ENCODE measurements at regions not wholly inside any gene's neighbourhood (a gene's known extent, or its start where the extent isn't known, plus 50 kb on each side); places are given as distances from the start of the nearest gene placed in this dataset.

GRCh38 chr1:80155371-80155770 is 1148.8 kb upstream of the ADGRL4 start:
- no peak overlapping the region for H3K4me2 ChIP-seq (ENCODE audit: insufficient read depth in 1 of 2, low read depth in 2 of 2, low read length in 2 of 2)
- DNase-seq (ENCODE audit: low read depth in 1 of 2, low spot score in 2 of 2), result no peak
- peaks cover 0 to 6% (median 0%) of the 10 kb centered on the region in 4 experiments; a peak in 2 of 7 replicates for H3K4me1 ChIP-seq (replicated peaks in 1 of 4; ENCODE audit: control insufficient read depth in 3 of 4, insufficient read depth in 4 of 4, low read length in 3 of 4)
- no peak overlapping the region for H3K56ac ChIP-seq (replicated peaks; ENCODE audit: insufficient read length, low read depth, low read length)
- no peak overlapping the region for H4K8ac ChIP-seq (ENCODE audit: extremely low read depth, insufficient read depth, low read length)
- H3K14ac ChIP-seq (ENCODE audit: insufficient read length), result no peak overlapping the region
- peak; percentile 50 for FAIRE-seq
- no peak overlapping the region for H2BK20ac ChIP-seq (ENCODE audit: low read length)
- H3K4ac ChIP-seq (replicated peaks; ENCODE audit: insufficient read length, low read depth, low read length), result no peak overlapping the region
- H4K5ac ChIP-seq (ENCODE audit: insufficient read length, low read depth, low read length), result no peak overlapping the region
- no peak overlapping the region for H2BK120ac ChIP-seq (replicated peaks; ENCODE audit: low read depth, low read length)
- no peaks in the 10 kb centered on the region for H3K23me2 ChIP-seq (ENCODE audit: low read depth, low read length)
- H3K27me3 ChIP-seq (replicated peaks in 1 of 4; ENCODE audit: control insufficient read depth in 3 of 4, extremely low read depth in 1 of 4, insufficient read depth in 3 of 4, low read length in 3 of 4), result no peaks in the 10 kb centered on the region
- no peak overlapping the region for H3K23ac ChIP-seq (ENCODE audit: insufficient read length)
- no peak overlapping the region for H2BK5ac ChIP-seq (ENCODE audit: low read depth, low read length)
- no peak overlapping the region for H2AK5ac ChIP-seq (ENCODE audit: low read depth, low read length)
- POLR2A ChIA-PET (ENCODE audit: partially characterized antibody), result no interaction called here
- no peak overlapping the region for H2BK12ac ChIP-seq (ENCODE audit: low read depth, low read length)
- no peaks in the 10 kb centered on the region for H3K36me3 ChIP-seq (ENCODE audit: control insufficient read depth in 2 of 4, insufficient read depth in 4 of 4, low read length in 3 of 4)
- H3K18ac ChIP-seq (ENCODE audit: extremely low read depth, low read length), result no peak overlapping the region
- no peak overlapping the region for H2BK15ac ChIP-seq (ENCODE audit: low read length)
- no peaks in the 10 kb centered on the region for H3K9me3 ChIP-seq (ENCODE audit: insufficient read depth in 2 of 2, low read depth in 1 of 2, low read length in 1 of 2)
- no peaks in the 10 kb centered on the region for H3K79me1 ChIP-seq (ENCODE audit: low read depth, low read length)
- no peak overlapping the region for H3K27ac ChIP-seq (ENCODE audit: low read depth, low read length)
- no peak overlapping the region for H4K91ac ChIP-seq (replicated peaks; ENCODE audit: insufficient read length, low read length)
- no peaks in the 10 kb centered on the region for H3K79me2 ChIP-seq (ENCODE audit: control insufficient read depth in 1 of 2, insufficient read depth in 2 of 2, low read length in 2 of 2)
- H3K9ac ChIP-seq (replicated peaks in 1 of 4; ENCODE audit: extremely low read depth in 1 of 4, low read depth in 3 of 4, low read length in 3 of 4), result no peak overlapping the region
- 49% methylated on average over 2 of the region's 2 CpGs; no CpG with 5 or more reads in 1 of the 2 experiments for WGBS, 2 experiments (ENCODE audit: extremely low coverage in 1 of 2, insufficient coverage in 1 of 2, insufficient read length in 1 of 2, insufficient replicate concordance in 2 of 2, low coverage in 1 of 2, low lambda C conversion rate in 2 of 2, missing lambda C conversion rate in 1 of 2)
- H4K20me1 ChIP-seq (replicated peaks in 1 of 2; ENCODE audit: control insufficient read depth in 1 of 2, insufficient read depth in 2 of 2, low read length in 2 of 2), result no peaks in the 10 kb centered on the region
- CTCF ChIA-PET (ENCODE audit: partially characterized antibody), result interaction anchor here (0.6 to 4.3 kb wide), 11 partner anchors 9 to 921 kb away, joined by 3 to 36 read pairs (median 3); no protein-coding TSS in a partner anchor
- H2AFZ ChIP-seq (ENCODE audit: low read length), result peak overlapping the region; percentile 69
- no peak overlapping the region for H3K4me3 ChIP-seq (ENCODE audit: extremely low read depth in 1 of 4, insufficient read depth in 2 of 4, low read depth in 3 of 4, low read length in 4 of 4)
- TF ChIP-seq CBX5 (IDR thresholded peaks at IDR 0.05; ENCODE audit: low read depth, low read length) (no peak), POLR2AphosphoS5 (IDR thresholded peaks at IDR 0.05; ENCODE audit: low read depth, low read length) (no peak), ZNF274 (IDR thresholded peaks at IDR 0.05; ENCODE audit: borderline replicate concordance, extremely low read depth, low read length) (no peak), POLR2A (IDR thresholded peaks at IDR 0.05; ENCODE audit: control extremely low read depth in 1 of 2, low read depth in 2 of 2, low read length in 2 of 2) (no peak), CTCF (IDR thresholded peaks at IDR 0.05; ENCODE audit: control extremely low read depth in 1 of 3, insufficient read depth in 1 of 3, low read depth in 1 of 3, low read length in 3 of 3) (peak in 2 of 3 experiments; percentile 38 to 72; a peak in 2 of 4 replicates), MAX (IDR thresholded peaks at IDR 0.05) (no peak), POU5F1 (IDR thresholded peaks at IDR 0.05; ENCODE audit: low read depth, low read length) (no peak), EZH2 (IDR thresholded peaks at IDR 0.05; ENCODE audit: low read depth, low read length, severe bottlenecking) (no peak), EGR1 (IDR thresholded peaks at IDR 0.05; ENCODE audit: borderline replicate concordance, low read depth, low read length) (no peak), RAD21 (IDR thresholded peaks at IDR 0.05 in 1 of 2, conservative IDR thresholded peaks at IDR 0.05 in 1 of 2; ENCODE audit: low read depth in 2 of 2, low read length in 2 of 2) (peak; percentile 66 to 73), SUZ12 (IDR thresholded peaks at IDR 0.05; ENCODE audit: low read length) (no peak), BACH1 (IDR thresholded peaks at IDR 0.05; ENCODE audit: low read length) (no peak)

All from H1 (cell line).